Stomach (tissue), 8 donors: ENCODE measurements at regions not wholly inside any gene's neighbourhood (a gene's known extent, or its start where the extent isn't known, plus 50 kb on each side); places are given as distances from the start of the nearest gene placed in this dataset.

ENCODE experiments used
- DNase-seq, 2 donors: peaks; one replicate each; pipeline versions ENCODE4 v3.0.0 to v3.0.0-alpha.2; 2013 to 2019
- H3K27ac ChIP-seq, 5 donors: fragments of 200-600 bp in 4 of 5; sonication (generic) in 4 of 5; one replicate each; pipeline ENCODE4 v1.5.1; 2013 to 2019; ENCODE audit warnings: mild to moderate bottlenecking in 1 of 5, moderate library complexity in 1 of 5
- H3K27me3 ChIP-seq, 3 donors: fragments of 200-600 bp; sonication (generic); one replicate each; pipeline ENCODE4 v1.5.1; 2017 to 2019; ENCODE audit warnings: mixed run types in 1 of 3
- H3K36me3 ChIP-seq, 4 donors: fragments of 200-600 bp; sonication (generic); 1 replicate in 3 of 4; 2 replicates in 1 of 4; pipeline ENCODE4 v1.5.1; 2016 to 2019
- H3K4me1 ChIP-seq, 4 donors: fragments of 200-600 bp; sonication (generic); one replicate each; pipeline ENCODE4 v1.5.1; 2016 to 2019
- H3K4me3 ChIP-seq, 4 donors: fragments of 200-600 bp; sonication (generic) in 3 of 4; one replicate each; pipeline ENCODE4 v1.5.1; 2016 to 2019; ENCODE audit warnings: mild to moderate bottlenecking in 1 of 4
- H3K9me3 ChIP-seq, 4 donors: fragments of 200-600 bp; sonication (generic); one replicate each; pipeline ENCODE4 v1.5.1; 2016 to 2019
- CTCF ChIP-seq, 7 experiments: fragments of 450-650 bp in 4 of 7; fragments of 200-600 bp in 3 of 7; sonication (generic) in 3 of 7; IDR thresholded peaks; one replicate each; pipeline ENCODE4 v1.5.1; 2016 to 2019; ENCODE audit warnings: antibody characterized with exemption in 7 of 7, control low read depth in 2 of 7, mild to moderate bottlenecking in 1 of 7
- EP300 ChIP-seq: sonication (generic); formaldehyde crosslinking; IDR thresholded peaks from one replicate; pipeline ENCODE4 v1.6.1; 2017; ENCODE audit warnings: antibody characterized with exemption
- POLR2A ChIP-seq, 4 donors: fragments of 450-650 bp; IDR thresholded peaks; one replicate each; pipeline ENCODE4 v1.6.1; 2016; ENCODE audit warnings: antibody characterized with exemption in 4 of 4, control low read depth in 2 of 4, mild to moderate bottlenecking in 1 of 4, moderate library complexity in 1 of 4
- POLR2AphosphoS5 ChIP-seq, 3 donors: sonication (generic); formaldehyde crosslinking; IDR thresholded peaks; one replicate each; pipeline ENCODE4 v1.6.1; 2016; ENCODE audit warnings: antibody characterized with exemption in 3 of 3
- WGBS, 5 donors: extraction: QIAGEN DNeasy Blood & Tissue Kit in 3 of 5; methylation state at CpG; one replicate each; pipeline versions ENCODE4 v1.1.5 to v1.1.7; 2013 to 2018; 5-methylcytosine and 5-hydroxymethylcytosine counted together
- intact Hi-C: fragments of 100-400 bp; cut with DNase I; formaldehyde crosslinking; loops from one replicate; pipeline ENCODE4 v1.15.1; 2023; ENCODE audit warnings: low total_unique reads
- donor health status: healthy with polysubstance abuse.
- donor health status: Bipolar disorder and iron deficiency.
- donor health status: healthy.

GRCh38 chr21:17343055-17343454, 169.8 kb upstream of the CXADR start:
- DNase-seq, result peak in 1 of 2 donors; percentile 12
- TF ChIP-seq POLR2A (IDR thresholded peaks at IDR 0.05) (no peak), POLR2AphosphoS5 (IDR thresholded peaks at IDR 0.05) (no peak), EP300 (no peak), CTCF (IDR thresholded peaks at IDR 0.05) (no peak)
- 27 to 38% (median 31%) methylated on average over 2 of the region's 2 CpGs for WGBS, 5 donors

GRCh38 chr21:17348357-17348756, 164.5 kb upstream of the CXADR start:
- Histone ChIP-seq H3K27ac (no peak overlapping the region), H3K36me3 (no peaks in the 10 kb centered on the region), H3K9me3 (peaks cover 0 to 13% (median 11%) of the 10 kb centered on the region in 4 donors), H3K4me3 (no peak overlapping the region), H3K4me1 (no peaks in the 10 kb centered on the region), H3K27me3 (no peaks in the 10 kb centered on the region)
- intact Hi-C loops, result no loop called here
- no peak for DNase-seq
- TF ChIP-seq EP300, result no peak
- no peak for TF ChIP-seq POLR2AphosphoS5 (IDR thresholded peaks at IDR 0.05)
- TF ChIP-seq CTCF (IDR thresholded peaks at IDR 0.05), result no peak
- TF ChIP-seq POLR2A (IDR thresholded peaks at IDR 0.05), result no peak
- WGBS, 5 donors, result 59 to 69% (median 61%) methylated on average over 3 of the region's 3 CpGs

More at GRCh38 chr21:17343055-17343454, 169.8 kb upstream of the CXADR start:
- H3K4me3 ChIP-seq, result no peak overlapping the region
- H3K27me3 ChIP-seq, result no peaks in the 10 kb centered on the region
- peaks cover 0 to 14% (median 11%) of the 10 kb centered on the region in 4 donors for H3K9me3 ChIP-seq
- intact Hi-C loops, result no loop called here
- H3K4me1 ChIP-seq, result no peaks in the 10 kb centered on the region
- H3K36me3 ChIP-seq, result no peaks in the 10 kb centered on the region
- no peak overlapping the region for H3K27ac ChIP-seq

- H3K9me3 ChIP-seq, result peaks cover 0 to 13% (median 8%) of the 10 kb centered on the region in 4 donors
- DNase-seq, result no peak
- no peaks in the 10 kb centered on the region for H3K36me3 ChIP-seq
- H3K27me3 ChIP-seq, result no peaks in the 10 kb centered on the region
- WGBS, 5 donors, result 23 to 80% (median 46%) methylated on average over 1 of the region's 1 CpG
- H3K4me1 ChIP-seq, result no peaks in the 10 kb centered on the region
- no peak overlapping the region for H3K27ac ChIP-seq
- H3K4me3 ChIP-seq, result no peak overlapping the region
- TF ChIP-seq POLR2AphosphoS5 (IDR thresholded peaks at IDR 0.05), result no peak
- TF ChIP-seq POLR2A (IDR thresholded peaks at IDR 0.05), result no peak
- no peak for TF ChIP-seq CTCF (IDR thresholded peaks at IDR 0.05)
- TF ChIP-seq EP300, result no peak
- intact Hi-C loops, result no loop called here
Measured at GRCh38 chr21:17348849-17349248, 164.0 kb upstream of the CXADR start.

- Histone ChIP-seq H3K9me3 (no peaks in the 10 kb centered on the region), H3K27me3 (no peaks in the 10 kb centered on the region), H3K4me3 (no peak overlapping the region), H3K27ac (no peak overlapping the region), H3K4me1 (no peaks in the 10 kb centered on the region), H3K36me3 (no peaks in the 10 kb centered on the region)
- TF ChIP-seq POLR2AphosphoS5 (IDR thresholded peaks at IDR 0.05), result no peak
- no peak for TF ChIP-seq EP300
- TF ChIP-seq CTCF (IDR thresholded peaks at IDR 0.05), result no peak
- TF ChIP-seq POLR2A (IDR thresholded peaks at IDR 0.05), result no peak
- no peak for DNase-seq
- intact Hi-C loops, result no loop called here
- 84 to 96% (median 92%) methylated on average over 2 of the region's 2 CpGs for WGBS, 5 donors
Measured at GRCh38 chr21:17351766-17352165, 161.1 kb upstream of the CXADR start.
